ENCODE measurements at regions not wholly inside any gene's neighbourhood (a gene's known extent, or its start where the extent isn't known, plus 50 kb on each side); places are given as distances from the start of the nearest gene placed in this dataset.

DNA sequence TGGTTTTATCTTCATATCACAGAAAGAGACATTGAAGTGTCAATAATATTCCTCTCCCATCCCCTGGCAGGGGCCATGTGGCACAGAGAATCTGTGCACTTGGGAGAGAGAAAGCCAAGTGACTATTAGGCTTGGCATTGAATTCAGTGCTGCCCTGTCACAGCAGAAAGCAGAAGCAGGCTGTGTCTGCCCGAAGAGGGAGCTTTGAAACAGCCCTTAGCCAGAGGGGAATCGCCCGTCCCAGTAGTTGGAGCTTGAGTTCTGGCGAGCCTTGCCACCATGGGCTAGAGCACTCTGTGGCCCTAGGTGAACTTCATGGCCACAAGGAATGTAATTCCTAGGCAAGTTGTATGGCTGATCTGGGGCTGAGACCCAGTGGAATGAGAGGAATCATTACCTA is 282.5 kb upstream of the PCDH10 start:
- TF ChIP-seq, protein P1, sequence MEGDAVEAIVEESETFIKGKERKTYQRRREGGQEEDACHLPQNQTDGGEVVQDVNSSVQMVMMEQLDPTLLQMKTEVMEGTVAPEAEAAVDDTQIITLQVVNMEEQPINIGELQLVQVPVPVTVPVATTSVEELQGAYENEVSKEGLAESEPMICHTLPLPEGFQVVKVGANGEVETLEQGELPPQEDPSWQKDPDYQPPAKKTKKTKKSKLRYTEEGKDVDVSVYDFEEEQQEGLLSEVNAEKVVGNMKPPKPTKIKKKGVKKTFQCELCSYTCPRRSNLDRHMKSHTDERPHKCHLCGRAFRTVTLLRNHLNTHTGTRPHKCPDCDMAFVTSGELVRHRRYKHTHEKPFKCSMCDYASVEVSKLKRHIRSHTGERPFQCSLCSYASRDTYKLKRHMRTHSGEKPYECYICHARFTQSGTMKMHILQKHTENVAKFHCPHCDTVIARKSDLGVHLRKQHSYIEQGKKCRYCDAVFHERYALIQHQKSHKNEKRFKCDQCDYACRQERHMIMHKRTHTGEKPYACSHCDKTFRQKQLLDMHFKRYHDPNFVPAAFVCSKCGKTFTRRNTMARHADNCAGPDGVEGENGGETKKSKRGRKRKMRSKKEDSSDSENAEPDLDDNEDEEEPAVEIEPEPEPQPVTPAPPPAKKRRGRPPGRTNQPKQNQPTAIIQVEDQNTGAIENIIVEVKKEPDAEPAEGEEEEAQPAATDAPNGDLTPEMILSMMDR (IDR thresholded peaks at IDR 0.05), result no peak
- TF ChIP-seq POLR2AphosphoS5 (IDR thresholded peaks at IDR 0.05), result no peak

Data from breast epithelium (tissue), 3 donors.